ENCODE measurements at regions not wholly inside any gene's neighbourhood (a gene's known extent, or its start where the extent isn't known, plus 50 kb on each side); places are given as distances from the start of the nearest gene placed in this dataset.
"Not testable (repeated sequence)": the region's sequence is repeated elsewhere in the genome, so short reads cannot be mapped to it uniquely, and the experiment has no call there.

DNA sequence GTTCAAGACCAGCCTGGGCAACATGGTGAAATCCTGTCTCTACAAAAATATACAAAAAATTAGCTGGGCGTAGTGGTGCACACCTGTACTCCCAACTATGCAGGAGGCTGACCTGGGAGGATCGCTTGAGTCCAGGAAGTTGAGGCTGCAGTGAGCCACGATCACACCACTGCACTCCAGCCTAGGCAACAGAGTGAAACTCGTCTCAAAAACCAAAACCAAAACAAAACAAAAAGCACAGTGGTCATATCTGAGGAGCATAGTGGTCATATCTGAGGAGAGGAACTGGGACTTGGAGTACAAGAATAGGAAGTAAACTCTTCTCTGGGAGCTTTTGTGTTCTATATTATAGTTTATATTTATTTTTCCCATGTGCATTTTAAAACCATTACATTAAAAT, 275.3 kb upstream of the NOTCH2NLA start:
- TF ChIP-seq, protein P1, sequence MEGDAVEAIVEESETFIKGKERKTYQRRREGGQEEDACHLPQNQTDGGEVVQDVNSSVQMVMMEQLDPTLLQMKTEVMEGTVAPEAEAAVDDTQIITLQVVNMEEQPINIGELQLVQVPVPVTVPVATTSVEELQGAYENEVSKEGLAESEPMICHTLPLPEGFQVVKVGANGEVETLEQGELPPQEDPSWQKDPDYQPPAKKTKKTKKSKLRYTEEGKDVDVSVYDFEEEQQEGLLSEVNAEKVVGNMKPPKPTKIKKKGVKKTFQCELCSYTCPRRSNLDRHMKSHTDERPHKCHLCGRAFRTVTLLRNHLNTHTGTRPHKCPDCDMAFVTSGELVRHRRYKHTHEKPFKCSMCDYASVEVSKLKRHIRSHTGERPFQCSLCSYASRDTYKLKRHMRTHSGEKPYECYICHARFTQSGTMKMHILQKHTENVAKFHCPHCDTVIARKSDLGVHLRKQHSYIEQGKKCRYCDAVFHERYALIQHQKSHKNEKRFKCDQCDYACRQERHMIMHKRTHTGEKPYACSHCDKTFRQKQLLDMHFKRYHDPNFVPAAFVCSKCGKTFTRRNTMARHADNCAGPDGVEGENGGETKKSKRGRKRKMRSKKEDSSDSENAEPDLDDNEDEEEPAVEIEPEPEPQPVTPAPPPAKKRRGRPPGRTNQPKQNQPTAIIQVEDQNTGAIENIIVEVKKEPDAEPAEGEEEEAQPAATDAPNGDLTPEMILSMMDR (IDR thresholded peaks at IDR 0.05): not testable (repeated sequence)
- TF ChIP-seq POLR2A (IDR thresholded peaks at IDR 0.05): not testable (repeated sequence)

Measured in breast epithelium (tissue), 3 donors.